Hepatocyte (in vitro differentiated cells): ENCODE measurements at regions not wholly inside any gene's neighbourhood (a gene's known extent, or its start where the extent isn't known, plus 50 kb on each side); places are given as distances from the start of the nearest gene placed in this dataset.

Experiments
- DNase-seq: peaks from one replicate; pipeline ENCODE4 v3.0.0-alpha.2; 2016; ENCODE audit warnings: low spot score
- H2AFZ ChIP-seq: fragments of 200-600 bp; sonication (generic); 2 replicates; pipeline ENCODE4 v1.6.0; 2016; ENCODE audit warnings: antibody characterized with exemption, mild to moderate bottlenecking
- H3K27ac ChIP-seq: fragments of 200-600 bp; sonication (generic); 2 replicates; pipeline ENCODE4 v1.5.1; 2016; ENCODE audit warnings: mild to moderate bottlenecking
- H3K27me3 ChIP-seq: fragments of 200-600 bp; sonication (generic); 2 replicates; pipeline ENCODE4 v1.6.1; 2016
- H3K36me3 ChIP-seq: fragments of 200-600 bp; sonication (generic); replicated peaks from 2 replicates; pipeline ENCODE4 v1.5.1; 2016; ENCODE audit warnings: low read depth; ENCODE audit not compliant: insufficient read depth
- H3K4me1 ChIP-seq: fragments of 200-600 bp; sonication (generic); 2 replicates; pipeline ENCODE4 v1.5.1; 2016; ENCODE audit warnings: mild to moderate bottlenecking, moderate library complexity; ENCODE audit not compliant: insufficient read depth
- H3K4me2 ChIP-seq: fragments of 200-600 bp; sonication (generic); 2 replicates; pipeline ENCODE4 v1.6.0; 2016
- H3K4me3 ChIP-seq: fragments of 200-600 bp; sonication (generic); 2 replicates; pipeline ENCODE4 v1.5.1; 2016; ENCODE audit warnings: mild to moderate bottlenecking
- H3K79me2 ChIP-seq: fragments of 200-600 bp; sonication (generic); 2 replicates; pipeline ENCODE4 v1.6.0; 2017; ENCODE audit warnings: mild to moderate bottlenecking
- H3K9me2 ChIP-seq: fragments of 200-600 bp; sonication (generic); replicated peaks from 2 replicates; pipeline ENCODE4 v1.6.0; 2017; ENCODE audit warnings: mild to moderate bottlenecking; ENCODE audit not compliant: insufficient read depth
- H3K9me3 ChIP-seq: fragments of 200-600 bp; sonication (generic); 2 replicates; pipeline ENCODE4 v1.5.1; 2016; ENCODE audit warnings: low read depth, mild to moderate bottlenecking
- H4K20me1 ChIP-seq: fragments of 200-600 bp; sonication (generic); 2 replicates; pipeline ENCODE4 v1.6.0; 2016; ENCODE audit warnings: mild to moderate bottlenecking; ENCODE audit not compliant: insufficient read depth, poor library complexity, severe bottlenecking
- EZH2 ChIP-seq: fragments of 200-600 bp; sonication (generic); IDR thresholded peaks from 2 replicates; pipeline ENCODE4 v1.6.1; 2016; ENCODE audit warnings: antibody characterized with exemption, mild to moderate bottlenecking, borderline replicate concordance
- EZH2phosphoT487 ChIP-seq: fragments of 200-600 bp; sonication (generic); IDR thresholded peaks from one replicate; pipeline ENCODE4 v1.6.1; 2018; ENCODE audit warnings: antibody characterized with exemption, mild to moderate bottlenecking, low read depth, moderate library complexity; ENCODE audit not compliant: unreplicated experiment, severe bottlenecking
- WGBS: methylation state at CpG from one replicate; pipeline ENCODE4 v1.1.6; 2016; ENCODE audit warnings: low lambda C conversion rate; ENCODE audit errors: missing lambda C conversion rate; 5-methylcytosine and 5-hydroxymethylcytosine counted together
- TF ChIP-seq, protein P1 (sequence below): fragments of 200-600 bp; sonication (generic); IDR thresholded peaks from 2 replicates; pipeline ENCODE4 v1.5.1; 2016; ENCODE audit warnings: antibody characterized with exemption, mild to moderate bottlenecking; ENCODE audit not compliant: poor library complexity

DNA sequence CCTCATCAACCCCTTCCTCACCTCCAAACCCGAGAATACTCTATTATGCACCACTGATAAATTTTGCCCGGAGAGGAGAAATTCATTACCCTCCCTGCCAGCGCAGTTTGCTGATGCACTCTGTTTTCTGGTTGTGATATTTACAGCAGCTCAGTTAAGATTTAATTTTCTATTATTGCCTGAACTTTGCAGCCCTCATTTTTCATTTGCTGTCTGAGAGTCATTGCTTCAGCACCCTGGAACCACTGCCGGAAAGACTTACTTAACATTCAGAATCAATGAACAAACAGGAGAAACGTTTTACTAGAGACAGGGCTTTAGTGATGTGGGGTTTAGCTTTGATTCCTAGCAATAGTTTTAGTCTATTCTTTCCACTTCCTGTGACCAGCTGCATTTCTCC is 56.7 kb upstream of the MAMDC2 start:
- DNase-seq = no peak
- H3K9me2 ChIP-seq = no peaks in the 10 kb centered on the region
- H4K20me1 ChIP-seq = no peaks in the 10 kb centered on the region
- H3K79me2 ChIP-seq = no peaks in the 10 kb centered on the region
- no peaks in the 10 kb centered on the region for H3K9me3 ChIP-seq
- H3K4me2 ChIP-seq = no peak overlapping the region
- H3K4me3 ChIP-seq = no peak overlapping the region
- H3K27ac ChIP-seq = no peak overlapping the region
- no peaks in the 10 kb centered on the region for H3K36me3 ChIP-seq
- no peak overlapping the region for H2AFZ ChIP-seq
- H3K4me1 ChIP-seq = no peaks in the 10 kb centered on the region
- no peaks in the 10 kb centered on the region for H3K27me3 ChIP-seq
- 53% methylated on average over 5 of the region's 5 CpGs for WGBS
- TF ChIP-seq EZH2 (no peak), EZH2phosphoT487 (no peak)
- TF ChIP-seq, protein P1, sequence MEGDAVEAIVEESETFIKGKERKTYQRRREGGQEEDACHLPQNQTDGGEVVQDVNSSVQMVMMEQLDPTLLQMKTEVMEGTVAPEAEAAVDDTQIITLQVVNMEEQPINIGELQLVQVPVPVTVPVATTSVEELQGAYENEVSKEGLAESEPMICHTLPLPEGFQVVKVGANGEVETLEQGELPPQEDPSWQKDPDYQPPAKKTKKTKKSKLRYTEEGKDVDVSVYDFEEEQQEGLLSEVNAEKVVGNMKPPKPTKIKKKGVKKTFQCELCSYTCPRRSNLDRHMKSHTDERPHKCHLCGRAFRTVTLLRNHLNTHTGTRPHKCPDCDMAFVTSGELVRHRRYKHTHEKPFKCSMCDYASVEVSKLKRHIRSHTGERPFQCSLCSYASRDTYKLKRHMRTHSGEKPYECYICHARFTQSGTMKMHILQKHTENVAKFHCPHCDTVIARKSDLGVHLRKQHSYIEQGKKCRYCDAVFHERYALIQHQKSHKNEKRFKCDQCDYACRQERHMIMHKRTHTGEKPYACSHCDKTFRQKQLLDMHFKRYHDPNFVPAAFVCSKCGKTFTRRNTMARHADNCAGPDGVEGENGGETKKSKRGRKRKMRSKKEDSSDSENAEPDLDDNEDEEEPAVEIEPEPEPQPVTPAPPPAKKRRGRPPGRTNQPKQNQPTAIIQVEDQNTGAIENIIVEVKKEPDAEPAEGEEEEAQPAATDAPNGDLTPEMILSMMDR = no peak

- H3K4me1 ChIP-seq = no peaks in the 10 kb centered on the region
- H3K9me3 ChIP-seq = no peaks in the 10 kb centered on the region
- no peaks in the 10 kb centered on the region for H3K27me3 ChIP-seq
- H3K27ac ChIP-seq = no peak overlapping the region
- no peaks in the 10 kb centered on the region for H3K79me2 ChIP-seq
- H3K4me2 ChIP-seq = no peak overlapping the region
- H3K36me3 ChIP-seq = no peaks in the 10 kb centered on the region
- H3K4me3 ChIP-seq = no peak overlapping the region
- no peaks in the 10 kb centered on the region for H4K20me1 ChIP-seq
- TF ChIP-seq, protein P1 = no peak
- TF ChIP-seq EZH2 = no peak
- TF ChIP-seq EZH2phosphoT487 = no peak
- no peak for DNase-seq
- H2AFZ ChIP-seq = no peak overlapping the region
- no peaks in the 10 kb centered on the region for H3K9me2 ChIP-seq
These were observed 56.2 kb upstream of the MAMDC2 start for GRCh38 chr9:69987457-69987856.

DNA sequence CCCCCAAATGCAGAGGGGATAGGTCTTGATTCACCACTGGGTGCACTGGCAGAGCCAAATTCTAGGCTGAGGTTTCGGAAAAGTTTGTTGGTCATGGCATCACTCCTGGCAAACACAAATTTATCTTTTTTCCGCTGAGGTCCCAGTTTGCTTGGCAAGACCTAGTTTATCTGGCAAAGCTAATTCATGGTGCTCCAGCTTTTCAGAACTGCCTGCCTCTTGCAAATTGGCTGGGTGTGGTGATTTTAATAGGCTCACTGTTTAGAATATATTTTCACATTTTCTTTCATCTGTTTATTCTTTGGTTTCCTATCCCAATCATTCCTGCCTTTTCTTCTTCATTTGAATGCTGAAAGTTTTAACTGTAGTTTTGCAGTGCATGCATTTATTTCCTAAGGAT is 50.5 kb upstream of the MAMDC2 start:
- no peaks in the 10 kb centered on the region for H3K9me3 ChIP-seq
- H3K4me3 ChIP-seq = no peak overlapping the region
- no peaks in the 10 kb centered on the region for H4K20me1 ChIP-seq
- H3K27me3 ChIP-seq = no peaks in the 10 kb centered on the region
- H2AFZ ChIP-seq = no peak overlapping the region
- peaks cover 8% of the 10 kb centered on the region for H3K4me1 ChIP-seq
- no peak for DNase-seq
- TF ChIP-seq EZH2phosphoT487 (no peak), EZH2 (no peak)
- TF ChIP-seq, protein P1 = no peak
- no peak overlapping the region for H3K4me2 ChIP-seq
- 64% methylated on average over 2 of the region's 2 CpGs for WGBS
- no peak overlapping the region for H3K27ac ChIP-seq
- H3K9me2 ChIP-seq = no peaks in the 10 kb centered on the region
- H3K36me3 ChIP-seq = no peaks in the 10 kb centered on the region
- no peaks in the 10 kb centered on the region for H3K79me2 ChIP-seq
